HL-60/S4 treated with phorbol 12-myristate 13-acetate at 8.2 ng/mL for 4 days and 3 days (cell line): ENCODE measurements at regions not wholly inside any gene's neighbourhood (a gene's known extent, or its start where the extent isn't known, plus 50 kb on each side); places are given as distances from the start of the nearest gene placed in this dataset.
"Not testable (repeated sequence)": the region's sequence is repeated elsewhere in the genome, so short reads cannot be mapped to it uniquely, and the experiment has no call there.

ENCODE experiments used
- in situ Hi-C: fragments of 300-500 bp; cut with MboI; formaldehyde crosslinking; loops from 2 replicates; pipeline ENCODE4 v1.15.0; 2022; ENCODE audit warnings: low sequenced_read_pairs

DNA sequence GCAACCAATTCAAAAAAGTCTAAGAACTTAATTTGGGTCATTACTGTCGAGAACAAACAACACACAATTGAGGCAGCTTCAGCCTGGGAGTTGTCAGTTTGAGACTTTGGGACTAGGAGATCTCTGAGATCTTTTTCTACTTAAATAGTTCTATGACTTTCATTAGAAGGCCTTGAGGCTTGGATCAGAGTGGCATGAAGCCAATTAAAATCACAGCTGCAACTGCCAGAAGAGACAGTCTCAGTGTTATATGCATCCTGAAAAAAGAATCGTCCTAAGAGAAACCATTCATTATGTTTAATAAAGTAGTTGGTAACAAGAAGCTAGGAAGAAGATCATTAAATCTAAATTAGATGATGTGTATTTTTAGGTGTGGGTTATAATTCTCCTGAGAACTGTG, 170.8 kb upstream of the RASSF8 start:
- in situ Hi-C loops = no loop called here

GRCh38 chr12:25788707-25789442, 169.6 kb upstream of the RASSF8 start:
- in situ Hi-C loops = no loop called here

GRCh38 chr12:25789541-25789944, 168.9 kb upstream of the RASSF8 start:
- in situ Hi-C loops = no loop called here

- in situ Hi-C loops = no loop called here
Observed at GRCh38 chr12:25792031-25792430, 166.5 kb upstream of the RASSF8 start.

DNA sequence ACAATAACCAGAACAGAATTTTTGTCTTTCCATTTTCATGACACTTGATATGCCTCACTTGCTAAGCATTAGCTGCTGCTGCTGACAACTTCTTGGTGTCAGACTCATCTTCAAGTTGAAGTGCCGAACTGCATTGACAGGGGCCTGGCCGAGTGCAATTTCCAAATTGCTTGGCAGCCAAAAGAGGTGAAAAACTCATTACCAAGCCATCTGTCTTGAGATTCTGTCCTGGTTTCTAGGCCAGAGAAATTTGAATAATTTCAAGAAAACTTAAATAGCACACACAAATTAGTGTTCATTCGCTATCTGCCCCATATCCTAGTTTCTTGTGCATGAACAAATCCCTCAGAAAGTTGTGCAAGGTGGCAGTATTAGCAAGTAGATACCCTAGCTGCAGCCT, 165.3 kb upstream of the RASSF8 start:
- in situ Hi-C loops = no loop called here

GRCh38 chr12:25794571-25794970, 163.9 kb upstream of the RASSF8 start:
- in situ Hi-C loops = no loop called here

DNA sequence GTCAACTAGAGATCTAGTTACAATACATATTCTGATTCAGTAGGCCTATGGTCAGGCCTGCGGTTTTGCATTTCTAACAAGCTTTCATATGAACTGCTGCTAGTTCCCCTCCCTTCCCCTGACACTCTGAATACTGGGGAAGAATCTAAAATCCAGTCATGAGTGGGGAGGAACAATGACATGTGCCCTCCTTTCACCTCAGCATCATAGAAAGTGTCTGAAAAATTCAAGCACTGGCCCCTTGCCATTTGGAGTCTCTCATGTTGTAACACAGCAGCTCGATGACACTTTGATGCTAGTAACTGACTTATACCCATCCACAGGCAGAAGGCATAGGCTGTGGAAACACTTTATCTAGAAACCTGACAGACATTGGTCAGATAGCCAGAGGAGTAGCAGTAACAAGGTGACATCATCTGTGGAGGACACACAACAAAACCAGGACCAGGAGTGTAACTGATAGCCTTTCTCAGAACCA, 161.9 kb upstream of the RASSF8 start:
- in situ Hi-C loops = no loop called here

GRCh38 chr12:25797386-25797785, 161.1 kb upstream of the RASSF8 start:
- in situ Hi-C loops = no loop called here

GRCh38 chr12:25797949-25798348, 160.5 kb upstream of the RASSF8 start:
- in situ Hi-C loops = no loop called here

DNA sequence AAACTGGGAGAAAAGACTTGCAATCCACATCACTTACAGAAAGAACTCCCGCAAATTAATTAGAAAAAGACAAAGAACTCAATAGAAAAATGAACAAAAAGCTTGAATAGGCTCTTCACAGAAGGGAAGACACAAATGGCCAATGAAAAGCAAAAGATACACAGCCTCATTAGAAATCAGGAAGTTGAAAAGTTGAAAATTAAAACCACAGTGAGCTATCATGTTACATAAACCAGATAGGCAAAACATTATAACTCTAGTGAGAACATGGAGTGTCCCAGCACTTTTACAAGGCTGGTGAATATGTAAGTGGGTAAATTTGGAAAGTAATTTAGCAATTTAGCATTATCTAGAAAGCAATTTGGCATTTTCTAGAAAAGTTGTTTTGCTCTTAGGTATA, 158.4 kb upstream of the RASSF8 start:
- in situ Hi-C loops = no loop called here

- in situ Hi-C loops = no loop called here
Observed at GRCh38 chr12:25801734-25802133, 156.7 kb upstream of the RASSF8 start.

GRCh38 chr12:25802143-25802542, 156.3 kb upstream of the RASSF8 start:
- in situ Hi-C loops = no loop called here

DNA sequence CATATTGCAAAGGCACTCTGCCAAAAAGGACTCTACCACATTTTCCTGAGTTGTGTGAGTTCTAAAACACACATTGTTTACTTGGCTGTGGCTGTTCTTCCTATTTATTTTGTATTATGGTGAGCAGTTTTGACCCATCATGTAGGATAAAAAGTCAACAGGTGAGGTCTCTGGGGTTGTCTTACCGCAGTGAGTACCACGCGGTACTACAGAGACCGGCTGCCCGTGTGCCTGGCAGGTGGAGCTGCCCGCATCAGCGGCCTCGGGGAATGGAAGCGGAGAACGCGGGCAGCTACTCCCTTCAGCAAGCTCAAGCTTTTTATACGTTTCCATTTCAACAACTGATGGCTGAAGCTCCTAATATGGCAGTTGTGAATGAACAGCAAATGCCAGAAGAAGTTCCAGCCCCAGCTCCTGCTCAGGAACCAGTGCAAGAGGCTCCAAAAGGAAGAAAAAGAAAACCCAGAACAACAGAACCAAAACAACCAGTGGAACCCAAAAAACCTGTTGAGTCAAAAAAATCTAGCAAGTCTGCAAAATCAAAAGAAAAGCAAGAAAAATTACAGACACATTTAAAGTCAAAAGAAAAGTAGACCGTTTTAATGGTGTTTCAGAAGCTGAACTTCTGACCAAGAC, 155.3 kb upstream of the RASSF8 start:
- in situ Hi-C loops = not testable (repeated sequence)

- in situ Hi-C loops = not testable (repeated sequence)
Observed at GRCh38 chr12:25804286-25804685, 154.2 kb upstream of the RASSF8 start.

DNA sequence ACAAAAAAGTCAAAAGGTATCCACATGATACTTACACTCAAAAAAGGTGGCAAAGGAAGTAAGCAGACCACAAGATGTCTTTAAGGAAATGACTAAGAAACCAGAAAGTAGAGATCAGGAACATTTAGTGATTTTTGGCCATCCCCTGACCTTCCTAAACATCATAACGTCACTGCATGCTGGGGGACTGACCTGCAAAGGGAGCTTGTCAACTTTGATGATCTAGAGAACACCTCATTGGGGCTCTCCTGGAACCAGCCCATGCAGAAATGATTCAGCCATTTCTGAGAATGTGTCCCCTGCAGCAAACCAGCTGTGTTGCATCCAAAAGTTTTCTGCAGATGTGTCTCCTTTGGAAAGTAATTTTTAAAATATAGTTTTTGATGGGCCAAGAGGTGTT, 152.2 kb upstream of the RASSF8 start:
- in situ Hi-C loops = no loop called here

GRCh38 chr12:25808604-25809003, 149.9 kb upstream of the RASSF8 start:
- in situ Hi-C loops = no loop called here

DNA sequence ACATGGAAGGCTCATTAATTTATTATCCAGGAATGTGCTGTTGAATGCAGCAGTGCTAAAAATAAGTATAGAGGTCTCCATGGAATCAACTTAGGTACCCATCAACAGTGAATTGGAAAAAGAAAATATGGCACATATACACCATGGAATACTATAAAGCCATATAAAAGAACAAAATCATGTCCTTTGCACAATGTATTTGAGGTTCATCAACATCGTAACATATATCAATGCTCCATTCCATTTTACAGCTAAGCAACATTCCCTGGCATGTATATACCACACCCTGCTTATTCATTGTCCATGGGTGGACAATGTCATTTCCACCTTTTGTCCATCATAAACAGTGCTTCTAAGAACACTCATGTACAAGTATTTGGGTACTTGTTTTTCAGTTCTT, 147.8 kb upstream of the RASSF8 start:
- in situ Hi-C loops = no loop called here

- in situ Hi-C loops = no loop called here
Observed at GRCh38 chr12:25811656-25812126, 146.8 kb upstream of the RASSF8 start.

DNA sequence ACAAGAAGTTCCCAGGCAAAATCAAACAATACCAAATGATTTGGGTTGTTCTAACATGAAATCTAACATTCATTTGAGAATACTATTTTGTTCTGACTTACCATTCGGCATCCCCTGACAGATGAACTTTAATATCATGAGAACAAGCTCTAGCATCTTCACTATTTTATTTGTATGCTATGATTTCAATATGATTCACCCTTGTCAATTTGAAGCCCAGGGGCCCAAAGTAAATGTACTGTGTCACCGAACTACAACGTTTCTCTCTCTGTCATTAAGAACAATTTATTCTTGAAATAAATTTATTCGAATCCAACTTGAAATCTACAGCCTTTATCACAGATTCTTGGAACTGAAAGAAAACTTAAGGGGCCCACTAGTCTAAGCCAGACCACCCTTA, 146.2 kb upstream of the RASSF8 start:
- in situ Hi-C loops = no loop called here

DNA sequence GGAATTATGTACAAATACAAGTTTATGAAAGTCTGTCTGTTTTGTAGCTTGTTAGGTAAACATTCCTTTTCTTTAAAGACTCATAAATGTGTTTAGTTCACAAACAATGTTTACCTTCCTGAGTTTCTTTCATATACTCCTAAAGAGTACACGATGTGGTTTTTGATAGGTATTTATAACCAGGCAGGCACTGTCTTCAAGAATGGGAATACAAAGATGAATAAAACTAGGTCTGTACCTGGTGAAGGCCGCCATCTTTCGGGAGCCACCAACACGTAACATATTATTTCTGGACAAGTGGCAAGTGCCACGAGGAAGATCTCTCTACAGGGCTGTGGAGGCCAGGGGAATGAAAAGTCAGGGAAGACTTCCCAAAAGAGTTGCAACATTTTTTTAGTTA, 144.6 kb upstream of the RASSF8 start:
- in situ Hi-C loops = no loop called here

GRCh38 chr12:25816637-25817036, 141.8 kb upstream of the RASSF8 start:
- in situ Hi-C loops = no loop called here

DNA sequence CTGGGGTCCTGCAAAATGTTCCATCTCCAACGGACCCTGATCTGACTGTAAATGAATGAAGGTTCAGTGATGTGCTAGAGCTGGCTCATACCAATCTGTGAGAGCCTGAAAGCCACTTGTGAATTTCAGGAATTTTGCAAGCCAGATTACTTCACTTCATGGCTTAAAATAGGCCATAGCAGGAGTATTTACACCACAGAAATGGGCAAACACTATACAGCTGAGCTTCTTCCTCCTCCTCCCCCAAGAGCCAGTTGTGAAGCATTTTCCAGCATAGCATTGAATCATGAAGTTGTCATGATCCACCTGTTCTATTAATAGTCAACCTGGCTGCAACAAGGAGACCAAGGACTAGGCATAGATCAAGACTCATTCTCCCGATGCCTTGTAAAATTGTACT, 141.3 kb upstream of the RASSF8 start:
- in situ Hi-C loops = no loop called here
